22Rv1 (cell line): ENCODE measurements at regions not wholly inside any gene's neighbourhood (a gene's known extent, or its start where the extent isn't known, plus 50 kb on each side); places are given as distances from the start of the nearest gene placed in this dataset.

Source experiments
- CTCF ChIP-seq: fragments of 450-650 bp; IDR thresholded peaks from 2 replicates; pipeline ENCODE4 v1.5.1; 2017; ENCODE audit warnings: mild to moderate bottlenecking
- ZFX ChIP-seq: fragments of 450-650 bp; IDR thresholded peaks from 2 replicates; pipeline ENCODE4 v1.6.1; 2017; ENCODE audit warnings: antibody characterized with exemption, borderline replicate concordance

DNA sequence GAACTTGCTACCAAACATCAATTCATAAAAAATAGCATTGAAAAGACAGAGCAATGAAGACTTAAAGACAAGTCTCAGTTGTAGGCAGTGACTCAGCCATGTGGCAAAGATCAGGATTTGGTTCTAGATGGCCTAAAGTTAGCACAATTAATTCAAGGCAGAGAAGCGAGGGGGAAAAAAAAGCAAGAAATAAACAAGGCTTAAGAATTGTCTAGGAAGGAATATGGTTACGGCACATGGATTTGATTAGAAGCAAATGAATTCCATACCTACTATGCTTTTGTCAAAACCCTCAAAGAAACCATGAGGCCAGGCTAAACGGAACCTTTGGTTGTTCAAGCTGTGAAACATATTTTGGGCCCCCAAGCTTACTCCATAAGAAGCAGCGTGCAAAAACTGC lies 362.2 kb upstream of the KCNH7 start:
- no peak for TF ChIP-seq CTCF
- no peak for TF ChIP-seq ZFX
